ENCODE measurements at regions not wholly inside any gene's neighbourhood (a gene's known extent, or its start where the extent isn't known, plus 50 kb on each side); places are given as distances from the start of the nearest gene placed in this dataset.

DNA sequence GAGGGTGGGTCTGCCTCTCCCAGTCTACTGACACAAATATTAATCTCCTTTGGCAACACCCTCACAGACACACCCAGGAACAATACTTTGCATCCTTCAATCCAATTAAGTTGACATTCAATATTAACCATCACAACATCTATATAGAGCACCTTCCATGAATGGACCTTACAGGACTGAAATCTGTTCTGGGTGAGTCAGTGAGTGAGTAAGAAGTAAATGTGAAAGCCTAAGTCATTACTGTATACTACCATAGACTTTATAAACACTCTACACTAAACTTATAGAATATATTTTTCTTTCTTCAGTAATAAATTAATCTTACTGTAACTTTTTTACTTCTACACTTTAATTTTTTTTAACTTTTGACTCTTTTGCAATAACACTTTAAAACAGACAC lies 993.8 kb upstream of the MAP3K7 start:
- no peak for DNase-seq

- no peak for DNase-seq
Measured at GRCh38 chr6:91575032-91575431, 988.2 kb upstream of the MAP3K7 start.

DNA sequence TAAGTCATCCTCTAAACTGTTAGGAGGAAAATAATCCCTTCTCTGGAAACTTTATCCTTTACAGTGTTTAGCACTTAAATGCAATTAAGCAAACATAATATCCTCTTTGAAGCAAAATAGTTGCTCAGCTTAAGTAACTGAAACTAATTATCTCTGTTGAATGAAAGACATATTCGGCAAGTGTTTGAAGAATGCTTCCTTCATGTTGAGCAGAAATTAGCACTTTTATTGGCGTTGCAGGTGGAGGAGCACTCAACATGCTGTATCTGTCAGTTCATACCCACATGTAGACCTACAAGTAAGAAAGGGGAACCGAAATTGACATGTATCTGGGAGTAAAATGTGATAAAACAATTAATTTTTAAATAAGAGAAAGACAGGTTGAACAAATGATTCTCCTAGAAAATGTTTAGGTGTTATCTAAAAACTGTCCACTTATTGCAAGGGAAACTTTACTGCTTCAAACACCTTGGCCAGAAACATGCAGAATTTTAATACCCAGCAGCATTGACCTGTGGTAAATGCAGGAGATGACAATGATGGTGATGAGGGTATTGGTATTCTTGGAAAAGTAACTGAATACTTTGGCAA lies 987.0 kb upstream of the MAP3K7 start:
- no peak for DNase-seq

- DNase-seq = no peak
Measured at GRCh38 chr6:91572878-91573277, 986.0 kb upstream of the MAP3K7 start.

- DNase-seq = no peak
Measured at GRCh38 chr6:91569071-91569470, 982.2 kb upstream of the MAP3K7 start.

- no peak for DNase-seq
Measured at GRCh38 chr6:91566467-91566866, 979.6 kb upstream of the MAP3K7 start.

DNA sequence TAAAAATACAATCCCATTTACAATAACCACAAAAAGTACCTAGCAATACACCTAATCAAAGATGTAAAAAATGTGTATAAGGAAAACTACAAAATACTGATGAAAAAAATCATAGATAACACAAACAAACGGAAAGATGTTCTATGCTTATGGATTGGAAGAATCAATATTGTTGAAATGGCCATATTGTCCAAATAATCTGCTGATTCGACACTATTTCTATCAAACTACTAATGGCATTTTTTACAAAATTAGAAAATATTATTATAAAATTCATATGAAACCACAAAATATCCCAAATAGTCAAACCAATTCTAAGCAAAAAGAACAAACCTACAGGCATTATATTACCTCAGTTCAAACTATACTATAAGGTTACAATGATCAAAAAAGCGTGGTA lies 978.3 kb upstream of the MAP3K7 start:
- DNase-seq = no peak

- no peak for DNase-seq
Measured at GRCh38 chr6:91562955-91563354, 976.1 kb upstream of the MAP3K7 start.

GRCh38 chr6:91560409-91560808 lies 973.5 kb upstream of the MAP3K7 start:
- no peak for DNase-seq

- no peak for DNase-seq
Measured at GRCh38 chr6:91540902-91541301, 954.0 kb upstream of the MAP3K7 start.

DNA sequence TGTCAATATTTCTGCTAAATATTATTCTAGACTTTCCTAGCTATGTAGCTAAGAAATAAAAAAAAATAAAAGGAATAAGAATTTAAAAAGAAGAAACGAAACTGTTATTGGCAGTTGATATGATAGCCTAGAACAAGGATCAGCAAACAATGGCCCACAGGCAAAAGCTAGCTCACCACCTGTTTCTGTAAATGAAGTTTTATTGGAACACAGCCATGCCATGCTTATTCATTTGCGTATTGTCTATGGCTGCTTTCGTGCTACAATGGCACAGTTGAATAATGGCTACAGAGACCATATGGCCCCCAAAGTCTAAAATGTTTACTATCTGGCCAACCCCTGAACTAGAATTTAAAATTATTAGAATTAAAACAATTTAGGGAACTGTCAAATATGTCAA lies 952.6 kb upstream of the MAP3K7 start:
- no peak for DNase-seq

- DNase-seq = no peak
Measured at GRCh38 chr6:91538622-91539021, 951.8 kb upstream of the MAP3K7 start.

DNA sequence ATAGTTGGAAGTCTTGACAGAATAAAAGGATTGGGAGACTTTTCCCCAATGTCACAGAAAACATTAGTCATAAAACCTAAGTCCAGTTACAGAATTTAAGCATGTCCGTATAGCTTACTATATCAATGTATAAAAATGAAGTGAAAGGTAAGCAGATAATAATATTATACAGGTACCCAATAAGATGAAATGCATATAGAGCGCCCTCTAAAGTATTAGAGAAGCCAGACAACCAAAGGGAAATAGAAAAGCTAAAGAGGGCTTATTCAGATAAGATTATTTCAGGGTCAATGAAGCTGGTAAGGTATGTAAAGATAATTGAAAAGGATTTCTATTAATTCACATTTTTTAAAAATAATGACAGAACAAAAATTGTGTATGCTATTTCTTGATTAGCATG lies 947.7 kb upstream of the MAP3K7 start:
- DNase-seq = no peak

DNA sequence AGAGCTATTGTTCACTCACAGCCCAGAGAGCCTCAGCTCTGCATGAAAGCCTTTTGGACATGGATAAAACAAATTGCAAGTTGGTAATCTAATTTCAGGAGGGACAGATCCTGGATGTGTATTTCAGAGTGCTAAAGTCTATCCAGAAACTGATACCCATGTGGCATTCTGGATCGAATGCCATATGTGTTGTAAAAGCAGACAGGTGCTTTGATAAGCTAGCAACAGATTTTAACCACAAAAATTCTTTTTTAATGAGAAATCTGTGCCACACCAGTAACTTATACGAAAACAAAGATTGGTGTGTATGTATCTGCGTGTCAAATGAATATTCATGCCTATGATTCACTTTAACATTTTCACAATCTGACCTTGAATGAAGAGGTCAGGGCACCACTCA lies 936.6 kb upstream of the MAP3K7 start:
- no peak for DNase-seq

DNA sequence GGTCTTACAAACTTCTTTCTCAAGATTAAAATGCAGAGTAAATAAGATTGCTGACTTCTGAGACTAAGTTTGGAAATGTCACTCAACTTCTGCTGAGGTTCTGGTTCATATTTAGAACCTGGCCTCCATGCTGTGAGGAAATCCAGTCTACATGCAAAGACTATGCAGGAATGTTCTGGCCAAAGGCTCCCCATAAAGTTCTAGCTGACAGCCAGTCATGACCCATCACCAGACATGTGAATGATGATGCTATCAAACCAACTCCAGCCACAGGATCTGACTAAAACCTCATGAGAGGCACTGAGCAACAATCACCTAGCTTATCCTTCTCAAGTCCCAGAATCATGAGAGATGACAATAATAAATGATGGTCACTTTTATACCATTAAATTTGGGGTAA lies 935.1 kb upstream of the MAP3K7 start:
- DNase-seq = no peak

DNA sequence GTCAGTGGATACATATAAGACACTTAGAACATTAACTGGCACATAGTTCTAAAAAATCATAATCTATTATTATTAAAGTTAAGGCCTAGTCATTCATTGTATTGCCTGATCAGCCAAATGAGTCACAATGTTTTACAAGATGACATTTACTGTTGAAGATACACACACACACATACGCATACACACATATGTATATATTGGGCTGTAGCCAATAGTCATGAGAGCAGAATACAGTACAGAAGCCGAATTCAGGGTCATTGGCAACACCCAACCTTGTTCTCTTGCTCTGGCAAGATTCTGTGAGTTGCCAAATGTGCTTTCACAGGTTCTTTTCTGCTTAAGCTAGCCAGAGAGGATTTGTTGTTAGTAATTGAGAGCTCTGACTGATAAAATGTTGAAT lies 922.8 kb upstream of the MAP3K7 start:
- DNase-seq = no peak

- DNase-seq = no peak
Measured at GRCh38 chr6:91509039-91509438, 922.2 kb upstream of the MAP3K7 start.

DNA sequence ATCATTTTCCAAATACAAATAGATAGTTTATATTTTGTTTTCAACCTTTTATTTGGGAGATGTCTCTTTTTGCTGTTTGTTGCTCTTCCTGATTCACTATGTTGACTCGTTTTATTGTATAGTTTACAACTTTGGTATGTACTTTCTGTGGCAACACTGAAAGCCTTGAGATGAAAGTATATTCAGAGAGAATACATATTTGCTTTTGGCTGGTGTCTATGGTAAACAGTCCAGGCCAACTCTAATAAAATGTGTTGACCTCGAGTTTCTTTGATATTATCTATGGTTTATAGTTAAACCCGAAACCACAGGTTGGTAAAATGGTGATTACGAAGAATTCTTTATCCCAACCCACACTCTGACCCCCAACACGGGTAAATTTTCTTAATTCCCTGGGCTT lies 919.6 kb upstream of the MAP3K7 start:
- no peak for DNase-seq

GRCh38 chr6:91505199-91505598 lies 918.3 kb upstream of the MAP3K7 start:
- DNase-seq = no peak

DNA sequence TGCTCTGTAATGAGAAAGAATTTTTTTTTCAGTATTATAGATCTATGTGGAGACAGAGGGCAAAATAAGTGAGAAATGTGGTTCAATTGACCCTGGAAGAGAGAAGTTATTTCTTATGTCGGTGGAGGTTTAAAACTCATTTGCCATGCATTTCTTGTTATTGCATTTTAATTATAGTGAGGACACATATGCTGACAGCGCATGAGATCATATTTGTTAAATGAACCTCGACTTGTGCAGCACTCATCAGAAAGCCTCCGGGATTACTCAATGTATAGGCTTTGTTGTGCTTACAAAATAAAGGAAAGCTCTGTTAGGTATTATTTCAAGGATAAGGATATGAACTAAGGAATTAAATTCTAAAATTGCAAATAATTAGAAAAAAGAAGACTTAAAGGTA lies 915.1 kb upstream of the MAP3K7 start:
- DNase-seq = no peak

- no peak for DNase-seq
Measured at GRCh38 chr6:91500689-91501303, 913.9 kb upstream of the MAP3K7 start.

GRCh38 chr6:91498576-91498975 lies 911.7 kb upstream of the MAP3K7 start:
- DNase-seq = no peak

DNA sequence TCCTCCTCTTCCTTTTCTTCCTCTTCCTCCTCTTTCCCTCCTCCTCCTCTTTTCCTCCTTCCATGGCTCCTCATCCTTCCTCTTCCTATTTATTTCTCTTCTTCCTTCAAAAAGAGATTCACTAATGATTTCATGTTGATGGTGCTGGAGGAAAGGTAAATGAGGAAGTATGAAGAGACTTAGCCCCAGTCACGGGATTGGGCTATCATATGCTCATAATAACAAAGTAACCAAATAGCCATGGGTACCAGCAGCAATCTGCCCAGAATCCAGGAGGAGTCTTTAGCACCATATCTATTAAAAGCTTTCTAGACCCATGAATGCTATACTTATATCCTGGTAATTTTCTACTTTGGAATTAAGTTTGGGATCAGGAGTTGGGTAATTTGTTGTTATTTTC lies 910.9 kb upstream of the MAP3K7 start:
- no peak for DNase-seq

- no peak for DNase-seq
Measured at GRCh38 chr6:91490671-91491301, 903.9 kb upstream of the MAP3K7 start.

Data from NCI-H774 (cell line).